Keratinocyte (primary cell): ENCODE measurements at regions not wholly inside any gene's neighbourhood (a gene's known extent, or its start where the extent isn't known, plus 50 kb on each side); places are given as distances from the start of the nearest gene placed in this dataset.

ENCODE experiments used
- CTCF ChIP-seq, 3 experiments: IDR thresholded peaks in 1 of 3; conservative IDR thresholded peaks in 1 of 3; optimal IDR thresholded peaks in 1 of 3; 2 replicates in 2 of 3; 3 replicates in 1 of 3; pipeline versions ENCODE3 to v1.5.1; 2011; ENCODE audit warnings: low read length in 3 of 3, mild to moderate bottlenecking in 3 of 3, moderate library complexity in 2 of 3, control low read depth in 1 of 3, inconsistent platforms in 1 of 3; ENCODE audit not compliant: insufficient read depth in 2 of 3; ENCODE audit errors: extremely low read depth in 1 of 3
- EZH2 ChIP-seq: IDR thresholded peaks from one replicate; pipeline ENCODE4 v1.6.1; 2012; ENCODE audit warnings: inconsistent platforms, mild to moderate bottlenecking, low read length, moderate library complexity

- TF ChIP-seq CTCF (optimal IDR thresholded peaks at IDR 0.05 in 1 of 3, IDR thresholded peaks at IDR 0.05 in 1 of 3, conservative IDR thresholded peaks at IDR 0.05 in 1 of 3; ENCODE audit: extremely low read depth in 1 of 3, insufficient read depth in 2 of 3, low read length in 3 of 3) (no peak), EZH2 (no peak)
Measured at GRCh38 chr6:78570044-78570443, 297.3 kb upstream of the IRAK1BP1 start.
